HepG2 (cell line): ENCODE measurements at regions not wholly inside any gene's neighbourhood (a gene's known extent, or its start where the extent isn't known, plus 50 kb on each side); places are given as distances from the start of the nearest gene placed in this dataset.

Source experiments
- ATF4 ChIP-seq, 2 experiments: fragments of 450-650 bp in 1 of 2; sonication (generic) in 1 of 2; formaldehyde crosslinking; IDR thresholded peaks; 2 replicates each; pipeline versions ENCODE4 v1.5.0 to v1.8.0; 2020 to 2022; ENCODE audit warnings: mild to moderate bottlenecking in 1 of 2, missing genetic modification reagents in 1 of 2
- CTCF ChIP-seq: sonication (generic); formaldehyde crosslinking; IDR thresholded peaks from 2 replicates; pipeline ENCODE4 v1.5.0; 2020; ENCODE audit warnings: mild to moderate bottlenecking, missing genetic modification reagents, moderate library complexity
- ELK4 ChIP-seq: sonication (generic); formaldehyde crosslinking; IDR thresholded peaks from 2 replicates; pipeline ENCODE4 v1.9.0; 2021; ENCODE audit warnings: missing genetic modification reagents, borderline replicate concordance
- ESRRA ChIP-seq: sonication (generic); formaldehyde crosslinking; IDR thresholded peaks from 2 replicates; pipeline ENCODE4 v1.5.1; 2020; ENCODE audit warnings: mild to moderate bottlenecking, low read depth, missing genetic modification reagents
- HNRNPLL ChIP-seq: fragments of 200-400 bp; formaldehyde crosslinking; IDR thresholded peaks from 2 replicates; pipeline ENCODE4 v1.6.1; 2017; ENCODE audit warnings: mild to moderate bottlenecking, low read depth, low read length; ENCODE audit not compliant: poor library complexity, severe bottlenecking
- HOXD1 ChIP-seq: sonication (generic); formaldehyde crosslinking; IDR thresholded peaks from 2 replicates; pipeline ENCODE4 v1.5.0; 2020; ENCODE audit warnings: missing genetic modification reagents
- PITX1 ChIP-seq: sonication (generic); formaldehyde crosslinking; IDR thresholded peaks from 2 replicates; pipeline ENCODE4 v1.5.1; 2020; ENCODE audit warnings: mild to moderate bottlenecking, missing genetic modification reagents
- PPARG ChIP-seq: conservative IDR thresholded peaks from 2 replicates; pipeline ENCODE4 v1.6.1; 2016; ENCODE audit warnings: missing biosample characterization, missing genetic modification reagents
- RXRB ChIP-seq: IDR thresholded peaks from 2 replicates; pipeline ENCODE4 v1.6.1; 2016; ENCODE audit warnings: borderline replicate concordance, missing genetic modification reagents, missing compliant biosample characterization
- SOX6 ChIP-seq, 2 experiments: fragments of 450-650 bp in 1 of 2; sonication (generic) in 1 of 2; formaldehyde crosslinking in 1 of 2; IDR thresholded peaks; 2 replicates each; pipeline versions ENCODE4 v1.4.0 to v1.6.1; 2017 to 2020; ENCODE audit warnings: antibody characterized with exemption in 1 of 2, mild to moderate bottlenecking in 1 of 2, missing genetic modification reagents in 1 of 2
- SSRP1 ChIP-seq: IDR thresholded peaks from 2 replicates; pipeline ENCODE4 v1.6.1; 2016; ENCODE audit warnings: control low read depth
- SUZ12 ChIP-seq: fragments of 150-350 bp; IDR thresholded peaks from 2 replicates; pipeline ENCODE4 v1.6.1; 2014; ENCODE audit warnings: low read depth, low read length
- TARDBP ChIP-seq: sonication (generic); formaldehyde crosslinking; IDR thresholded peaks from 2 replicates; pipeline ENCODE4 v1.8.0; 2022; ENCODE audit warnings: mild to moderate bottlenecking, missing genetic modification reagents
- ZKSCAN1 ChIP-seq: fragments of 150-350 bp; IDR thresholded peaks from 2 replicates; pipeline ENCODE4 v1.6.1; 2014; ENCODE audit warnings: low read length
- ZNF296 ChIP-seq: sonication (generic); formaldehyde crosslinking; conservative IDR thresholded peaks from 2 replicates; pipeline ENCODE4 v1.5.0; 2020; ENCODE audit warnings: mild to moderate bottlenecking, missing genetic modification reagents
- ZNF570 ChIP-seq: sonication (generic); formaldehyde crosslinking; IDR thresholded peaks from 2 replicates; pipeline ENCODE4 v1.4.0; 2020; ENCODE audit warnings: mild to moderate bottlenecking, missing genetic modification reagents, borderline replicate concordance
- ZNF572 ChIP-seq: sonication (generic); formaldehyde crosslinking; IDR thresholded peaks from 2 replicates; pipeline ENCODE4 v1.5.1; 2020; ENCODE audit warnings: mild to moderate bottlenecking, missing genetic modification reagents
- ZNF619 ChIP-seq: sonication (generic); formaldehyde crosslinking; IDR thresholded peaks from 2 replicates; pipeline ENCODE4 v1.4.0; 2020; ENCODE audit warnings: mild to moderate bottlenecking, missing genetic modification reagents
- ZNF703 ChIP-seq: sonication (generic); formaldehyde crosslinking; IDR thresholded peaks from 2 replicates; pipeline ENCODE4 v1.5.1; 2020; ENCODE audit warnings: missing genetic modification reagents, mild to moderate bottlenecking, moderate library complexity, borderline replicate concordance
- ZNF782 ChIP-seq: sonication (generic); formaldehyde crosslinking; IDR thresholded peaks from 2 replicates; pipeline ENCODE4 v1.4.0; 2020; ENCODE audit warnings: missing genetic modification reagents, mild to moderate bottlenecking, borderline replicate concordance
- TF ChIP-seq, protein P1 (sequence below): sonication (generic); formaldehyde crosslinking; IDR thresholded peaks from 2 replicates; pipeline ENCODE4 v1.4.0; 2020; ENCODE audit warnings: missing genetic modification reagents, mild to moderate bottlenecking, borderline replicate concordance
- TF ChIP-seq, protein P2 (sequence below): sonication (generic); formaldehyde crosslinking; conservative IDR thresholded peaks from 2 replicates; pipeline ENCODE4 v1.4.0; 2020; ENCODE audit warnings: mild to moderate bottlenecking, missing genetic modification reagents, moderate library complexity

DNA sequence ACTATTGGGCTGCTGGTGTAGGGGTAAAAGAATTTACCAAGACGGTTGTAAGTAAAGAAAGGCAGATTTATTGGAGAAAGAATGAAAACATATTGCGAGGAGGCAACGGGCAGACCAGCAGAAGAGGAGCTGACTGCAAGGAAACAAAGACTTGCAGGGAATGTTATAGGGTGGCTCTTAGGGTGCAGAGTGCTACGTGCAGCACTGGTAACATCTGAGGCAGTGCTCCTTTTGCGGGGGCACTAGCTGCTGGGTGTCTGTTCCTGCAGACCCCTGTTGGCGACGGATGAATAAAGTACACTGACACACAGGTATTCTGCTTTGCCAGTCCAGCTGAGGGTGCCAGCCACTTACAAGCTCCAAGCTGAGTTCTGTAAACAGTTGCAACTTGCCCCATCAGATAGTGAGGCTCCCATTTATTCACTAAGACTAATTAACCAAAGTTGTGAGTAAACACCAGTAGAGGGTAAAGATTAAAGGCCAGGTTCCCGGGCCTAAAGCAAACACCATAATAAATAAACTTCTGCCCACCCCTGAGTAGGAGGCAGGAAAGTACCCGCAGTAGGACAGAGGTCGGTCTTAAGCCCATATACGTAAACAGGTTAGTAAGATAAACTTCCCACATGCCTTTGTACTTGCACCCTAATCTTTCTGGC is 140.2 kb upstream of the KCNK1 start (continued):
- TF ChIP-seq, protein P1, sequence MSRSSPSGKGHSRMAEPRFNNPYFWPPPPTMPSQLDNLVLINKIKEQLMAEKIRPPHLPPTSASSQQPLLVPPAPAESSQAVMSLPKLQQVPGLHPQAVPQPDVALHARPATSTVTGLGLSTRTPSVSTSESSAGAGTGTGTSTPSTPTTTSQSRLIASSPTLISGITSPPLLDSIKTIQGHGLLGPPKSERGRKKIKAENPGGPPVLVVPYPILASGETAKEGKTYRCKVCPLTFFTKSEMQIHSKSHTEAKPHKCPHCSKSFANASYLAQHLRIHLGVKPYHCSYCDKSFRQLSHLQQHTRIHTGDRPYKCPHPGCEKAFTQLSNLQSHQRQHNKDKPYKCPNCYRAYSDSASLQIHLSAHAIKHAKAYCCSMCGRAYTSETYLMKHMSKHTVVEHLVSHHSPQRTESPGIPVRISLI, result no peak
- no peak for TF ChIP-seq ZNF703 (CRISPR knock-in tag)
- no peak for TF ChIP-seq CTCF (CRISPR knock-in tag)
- no peak for TF ChIP-seq ELK4 (CRISPR knock-in tag)
- TF ChIP-seq, protein P2, sequence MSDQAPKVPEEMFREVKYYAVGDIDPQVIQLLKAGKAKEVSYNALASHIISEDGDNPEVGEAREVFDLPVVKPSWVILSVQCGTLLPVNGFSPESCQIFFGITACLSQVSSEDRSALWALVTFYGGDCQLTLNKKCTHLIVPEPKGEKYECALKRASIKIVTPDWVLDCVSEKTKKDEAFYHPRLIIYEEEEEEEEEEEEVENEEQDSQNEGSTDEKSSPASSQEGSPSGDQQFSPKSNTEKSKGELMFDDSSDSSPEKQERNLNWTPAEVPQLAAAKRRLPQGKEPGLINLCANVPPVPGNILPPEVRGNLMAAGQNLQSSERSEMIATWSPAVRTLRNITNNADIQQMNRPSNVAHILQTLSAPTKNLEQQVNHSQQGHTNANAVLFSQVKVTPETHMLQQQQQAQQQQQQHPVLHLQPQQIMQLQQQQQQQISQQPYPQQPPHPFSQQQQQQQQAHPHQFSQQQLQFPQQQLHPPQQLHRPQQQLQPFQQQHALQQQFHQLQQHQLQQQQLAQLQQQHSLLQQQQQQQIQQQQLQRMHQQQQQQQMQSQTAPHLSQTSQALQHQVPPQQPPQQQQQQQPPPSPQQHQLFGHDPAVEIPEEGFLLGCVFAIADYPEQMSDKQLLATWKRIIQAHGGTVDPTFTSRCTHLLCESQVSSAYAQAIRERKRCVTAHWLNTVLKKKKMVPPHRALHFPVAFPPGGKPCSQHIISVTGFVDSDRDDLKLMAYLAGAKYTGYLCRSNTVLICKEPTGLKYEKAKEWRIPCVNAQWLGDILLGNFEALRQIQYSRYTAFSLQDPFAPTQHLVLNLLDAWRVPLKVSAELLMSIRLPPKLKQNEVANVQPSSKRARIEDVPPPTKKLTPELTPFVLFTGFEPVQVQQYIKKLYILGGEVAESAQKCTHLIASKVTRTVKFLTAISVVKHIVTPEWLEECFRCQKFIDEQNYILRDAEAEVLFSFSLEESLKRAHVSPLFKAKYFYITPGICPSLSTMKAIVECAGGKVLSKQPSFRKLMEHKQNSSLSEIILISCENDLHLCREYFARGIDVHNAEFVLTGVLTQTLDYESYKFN (CRISPR knock-in tag), result peak; percentile 70; the same call in 1 of the 2 replicates
- TF ChIP-seq ZNF619 (CRISPR knock-in tag), result no peak
- TF ChIP-seq PITX1, result peak; percentile 29; the same call in 1 of the 2 replicates
- peak; percentile 84 for TF ChIP-seq PPARG (CRISPR knock-in tag)
- TF ChIP-seq ZKSCAN1, result no peak
- TF ChIP-seq ZNF782 (CRISPR knock-in tag), result no peak
- no peak for TF ChIP-seq ZNF572 (CRISPR knock-in tag)
- TF ChIP-seq HNRNPLL, result no peak
- TF ChIP-seq SSRP1, result no peak
- TF ChIP-seq ZNF570 (CRISPR knock-in tag), result no peak
- no peak for TF ChIP-seq ATF4 (CRISPR knock-in tag; IDR thresholded peaks at IDR 0.05)
- no peak for TF ChIP-seq HOXD1
- TF ChIP-seq ZNF296 (CRISPR knock-in tag), result no peak
- TF ChIP-seq SUZ12, result no peak
- TF ChIP-seq TARDBP (CRISPR knock-in tag), result no peak
- peak; percentile 40; the same call in 1 of the 2 replicates for TF ChIP-seq RXRB (CRISPR knock-in tag)
- no peak for TF ChIP-seq SOX6 (IDR thresholded peaks at IDR 0.05)
- TF ChIP-seq SOX6 (CRISPR knock-in tag; IDR thresholded peaks at IDR 0.05), result 0 out of 2 replicates have a peak, but pooled peaks have one; percentile 14
- no peak for TF ChIP-seq ESRRA (CRISPR knock-in tag)
